NCI-H82 (cell line): ENCODE measurements at regions not wholly inside any gene's neighbourhood (a gene's known extent, or its start where the extent isn't known, plus 50 kb on each side); places are given as distances from the start of the nearest gene placed in this dataset.

ENCODE experiments used
- DNase-seq: peaks from one replicate; lab custom pipeline; 2025; lab: John Stamatoyannopoulos, UW

- DNase-seq: no peak
Measured at GRCh38 chr9:8188723-8189407, 389.3 kb upstream of the DMAC1 start.

GRCh38 chr9:8186560-8186959, 387.0 kb upstream of the DMAC1 start:
- no peak for DNase-seq

GRCh38 chr9:8183618-8184017, 384.0 kb upstream of the DMAC1 start:
- DNase-seq: no peak

GRCh38 chr9:8179381-8180053, 379.9 kb upstream of the DMAC1 start:
- DNase-seq: no peak

- no peak for DNase-seq
Measured at GRCh38 chr9:8172000-8172399, 372.4 kb upstream of the DMAC1 start.

GRCh38 chr9:8168916-8169438, 369.4 kb upstream of the DMAC1 start:
- DNase-seq: no peak

- DNase-seq: no peak
Measured at GRCh38 chr9:8160787-8161186, 361.2 kb upstream of the DMAC1 start.

- DNase-seq: no peak
Measured at GRCh38 chr9:8158574-8158973, 359.0 kb upstream of the DMAC1 start.

GRCh38 chr9:8157683-8158324, 358.2 kb upstream of the DMAC1 start:
- DNase-seq: no peak

- no peak for DNase-seq
Measured at GRCh38 chr9:8156346-8156745, 356.8 kb upstream of the DMAC1 start.

- no peak for DNase-seq
Measured at GRCh38 chr9:8155706-8156105, 356.1 kb upstream of the DMAC1 start.

- no peak for DNase-seq
Measured at GRCh38 chr9:8143677-8144076, 344.1 kb upstream of the DMAC1 start.

- DNase-seq: no peak
Measured at GRCh38 chr9:8140557-8140956, 341.0 kb upstream of the DMAC1 start.

- DNase-seq: no peak
Measured at GRCh38 chr9:8139756-8140155, 340.2 kb upstream of the DMAC1 start.

GRCh38 chr9:8136477-8136876, 336.9 kb upstream of the DMAC1 start:
- DNase-seq: no peak

- DNase-seq: no peak
Measured at GRCh38 chr9:8134635-8135034, 335.1 kb upstream of the DMAC1 start.

- DNase-seq: no peak
Measured at GRCh38 chr9:8133606-8134005, 334.0 kb upstream of the DMAC1 start.

GRCh38 chr9:8115570-8115969, 316.0 kb upstream of the DMAC1 start:
- no peak for DNase-seq

GRCh38 chr9:8114826-8115225, 315.2 kb upstream of the DMAC1 start:
- no peak for DNase-seq

GRCh38 chr9:8106362-8106761, 306.8 kb upstream of the DMAC1 start:
- no peak for DNase-seq

- no peak for DNase-seq
Measured at GRCh38 chr9:8101607-8102006, 302.0 kb upstream of the DMAC1 start.

GRCh38 chr9:8096091-8096490, 296.5 kb upstream of the DMAC1 start:
- no peak for DNase-seq

GRCh38 chr9:8095672-8096086, 296.1 kb upstream of the DMAC1 start:
- DNase-seq: no peak
